GM12865 (cell line): ENCODE measurements at regions not wholly inside any gene's neighbourhood (a gene's known extent, or its start where the extent isn't known, plus 50 kb on each side); places are given as distances from the start of the nearest gene placed in this dataset.

Source experiments
- DNase-seq: peaks from one replicate; pipeline ENCODE4 v3.0.0; 2010; ENCODE audit warnings: low read depth
- H3K4me3 ChIP-seq: 2 replicates; pipeline ENCODE4 v1.5.1; 2011; ENCODE audit warnings: mild to moderate bottlenecking, low read depth, low read length, control low read depth
- CTCF ChIP-seq: IDR thresholded peaks from 2 replicates; pipeline ENCODE4 v1.5.1; 2011; ENCODE audit warnings: low read length, control low read depth, low read depth, inconsistent platforms; ENCODE audit not compliant: insufficient read depth; ENCODE audit errors: missing control alignments

- no peak for TF ChIP-seq CTCF
- no peak overlapping the region for H3K4me3 ChIP-seq
- DNase-seq = no peak
These were observed 97.4 kb upstream of the GPR26 start for GRCh38 chr10:123568751-123569150.

- no peak for DNase-seq
- TF ChIP-seq CTCF = no peak
- H3K4me3 ChIP-seq = no peak overlapping the region
These were observed 96.6 kb upstream of the GPR26 start for GRCh38 chr10:123569436-123570035.

- no peak for TF ChIP-seq CTCF
- H3K4me3 ChIP-seq = no peak overlapping the region
- DNase-seq = no peak
These were observed 95.9 kb upstream of the GPR26 start for GRCh38 chr10:123570051-123570897.

- DNase-seq = no peak
- no peak for TF ChIP-seq CTCF
- no peak overlapping the region for H3K4me3 ChIP-seq
These were observed 95.1 kb upstream of the GPR26 start for GRCh38 chr10:123570898-123571515.

GRCh38 chr10:123571978-123572377 lies 94.2 kb upstream of the GPR26 start:
- no peak overlapping the region for H3K4me3 ChIP-seq
- DNase-seq = no peak
- no peak for TF ChIP-seq CTCF

- peak; percentile 60 for DNase-seq
- no peak overlapping the region for H3K4me3 ChIP-seq
- peak; percentile 82 for TF ChIP-seq CTCF
These were observed 92.7 kb upstream of the GPR26 start for GRCh38 chr10:123573236-123574108.
